GM21381 (cell line): ENCODE measurements at regions not wholly inside any gene's neighbourhood (a gene's known extent, or its start where the extent isn't known, plus 50 kb on each side); places are given as distances from the start of the nearest gene placed in this dataset.
"Not testable (repeated sequence)": the region's sequence is repeated elsewhere in the genome, so short reads cannot be mapped to it uniquely, and the experiment has no call there.

ENCODE experiments used
- ATAC-seq: cut with Tn5 transposase; IDR thresholded peaks from one replicate; pipeline ENCODE4 v1.9.1; 2021; ENCODE audit warnings: mild to moderate bottlenecking, moderate library complexity; ENCODE audit not compliant: unreplicated experiment

- no peak for ATAC-seq
Observed at GRCh38 chr20:47982574-47983360, 197.5 kb upstream of the SULF2 start.

- ATAC-seq: no peak
Observed at GRCh38 chr20:47981222-47981621, 195.9 kb upstream of the SULF2 start.

GRCh38 chr20:47980336-47981177 lies 195.3 kb upstream of the SULF2 start:
- no peak for ATAC-seq

GRCh38 chr20:47979361-47980095 lies 194.2 kb upstream of the SULF2 start:
- ATAC-seq: not testable (repeated sequence)

GRCh38 chr20:47978428-47979120 lies 193.3 kb upstream of the SULF2 start:
- ATAC-seq: not testable (repeated sequence)

GRCh38 chr20:47977789-47978252 lies 192.5 kb upstream of the SULF2 start:
- not testable (repeated sequence) for ATAC-seq

GRCh38 chr20:47977017-47977788 lies 191.9 kb upstream of the SULF2 start:
- not testable (repeated sequence) for ATAC-seq

- ATAC-seq: no peak
Observed at GRCh38 chr20:47974234-47974878, 189.1 kb upstream of the SULF2 start.

GRCh38 chr20:47973519-47974233 lies 188.4 kb upstream of the SULF2 start:
- ATAC-seq: no peak

GRCh38 chr20:47972916-47973309 lies 187.6 kb upstream of the SULF2 start:
- no peak for ATAC-seq

- not testable (repeated sequence) for ATAC-seq
Observed at GRCh38 chr20:47972297-47972915, 187.1 kb upstream of the SULF2 start.

GRCh38 chr20:47971058-47971791 lies 185.9 kb upstream of the SULF2 start:
- no peak for ATAC-seq

GRCh38 chr20:47970282-47970903 lies 185.1 kb upstream of the SULF2 start:
- no peak for ATAC-seq

GRCh38 chr20:47969426-47969825 lies 184.1 kb upstream of the SULF2 start:
- ATAC-seq: no peak

GRCh38 chr20:47968541-47969310 lies 183.4 kb upstream of the SULF2 start:
- no peak for ATAC-seq

- ATAC-seq: no peak
Observed at GRCh38 chr20:47964149-47964548, 178.9 kb upstream of the SULF2 start.
